ENCODE measurements at regions not wholly inside any gene's neighbourhood (a gene's known extent, or its start where the extent isn't known, plus 50 kb on each side); places are given as distances from the start of the nearest gene placed in this dataset.

- Histone ChIP-seq H3K9ac (ENCODE audit: low read depth, low read length) (no peak overlapping the region), H3K27ac (ENCODE audit: low read depth, low read length) (no peak overlapping the region), H3K4me1 (ENCODE audit: insufficient read depth, low read length) (no peaks in the 10 kb centered on the region), H3K27me3 (ENCODE audit: insufficient read depth, low read length) (no peaks in the 10 kb centered on the region), H3K36me3 (ENCODE audit: insufficient read depth, low read length) (no peaks in the 10 kb centered on the region), H3K4me3 (ENCODE audit: low read length) (no peak overlapping the region), H3K9me3 (ENCODE audit: insufficient read depth, low read depth, low read length) (no peaks in the 10 kb centered on the region)
- WGBS, result 94% methylated on average over 1 of the region's 1 CpG
Measured at GRCh38 chr7:136067277-136067676, 90.1 kb upstream of the MTPN start.

- 92% methylated on average over 16 of the region's 16 CpGs for WGBS
- Histone ChIP-seq H3K27me3 (ENCODE audit: insufficient read depth, low read length) (no peaks in the 10 kb centered on the region), H3K36me3 (ENCODE audit: insufficient read depth, low read length) (no peaks in the 10 kb centered on the region), H3K4me3 (ENCODE audit: low read length) (no peak overlapping the region), H3K4me1 (ENCODE audit: insufficient read depth, low read length) (no peaks in the 10 kb centered on the region), H3K9me3 (ENCODE audit: insufficient read depth, low read depth, low read length) (no peaks in the 10 kb centered on the region), H3K9ac (ENCODE audit: low read depth, low read length) (no peak overlapping the region), H3K27ac (ENCODE audit: low read depth, low read length) (no peak overlapping the region)
Measured at GRCh38 chr7:136066304-136067143, 89.4 kb upstream of the MTPN start.

- no peaks in the 10 kb centered on the region for H3K27me3 ChIP-seq (ENCODE audit: insufficient read depth, low read length)
- H3K27ac ChIP-seq (ENCODE audit: low read depth, low read length), result no peak overlapping the region
- H3K4me1 ChIP-seq (ENCODE audit: insufficient read depth, low read length), result no peaks in the 10 kb centered on the region
- no peak overlapping the region for H3K9ac ChIP-seq (ENCODE audit: low read depth, low read length)
- H3K9me3 ChIP-seq (ENCODE audit: insufficient read depth, low read depth, low read length), result no peaks in the 10 kb centered on the region
- no peaks in the 10 kb centered on the region for H3K36me3 ChIP-seq (ENCODE audit: insufficient read depth, low read length)
- no peak overlapping the region for H3K4me3 ChIP-seq (ENCODE audit: low read length)
Measured at GRCh38 chr7:136064627-136065237, 87.6 kb upstream of the MTPN start.

GRCh38 chr7:136064081-136064480 is 86.9 kb upstream of the MTPN start:
- H3K9ac ChIP-seq (ENCODE audit: low read depth, low read length), result no peak overlapping the region
- H3K4me1 ChIP-seq (ENCODE audit: insufficient read depth, low read length), result no peaks in the 10 kb centered on the region
- H3K36me3 ChIP-seq (ENCODE audit: insufficient read depth, low read length), result no peaks in the 10 kb centered on the region
- H3K27me3 ChIP-seq (ENCODE audit: insufficient read depth, low read length), result no peaks in the 10 kb centered on the region
- no peak overlapping the region for H3K4me3 ChIP-seq (ENCODE audit: low read length)
- 92% methylated on average over 4 of the region's 4 CpGs for WGBS
- no peaks in the 10 kb centered on the region for H3K9me3 ChIP-seq (ENCODE audit: insufficient read depth, low read depth, low read length)
- H3K27ac ChIP-seq (ENCODE audit: low read depth, low read length), result no peak overlapping the region

- H3K9ac ChIP-seq (ENCODE audit: low read depth, low read length), result no peak overlapping the region
- H3K4me1 ChIP-seq (ENCODE audit: insufficient read depth, low read length), result no peaks in the 10 kb centered on the region
- H3K9me3 ChIP-seq (ENCODE audit: insufficient read depth, low read depth, low read length), result no peaks in the 10 kb centered on the region
- H3K4me3 ChIP-seq (ENCODE audit: low read length), result no peak overlapping the region
- H3K27ac ChIP-seq (ENCODE audit: low read depth, low read length), result no peak overlapping the region
- WGBS, result 90% methylated on average over 2 of the region's 3 CpGs
- H3K27me3 ChIP-seq (ENCODE audit: insufficient read depth, low read length), result no peaks in the 10 kb centered on the region
- H3K36me3 ChIP-seq (ENCODE audit: insufficient read depth, low read length), result no peaks in the 10 kb centered on the region
Measured at GRCh38 chr7:136063326-136063666, 86.1 kb upstream of the MTPN start.

GRCh38 chr7:136062625-136063325 is 85.6 kb upstream of the MTPN start:
- H3K4me1 ChIP-seq (ENCODE audit: insufficient read depth, low read length), result no peaks in the 10 kb centered on the region
- H3K27me3 ChIP-seq (ENCODE audit: insufficient read depth, low read length), result no peaks in the 10 kb centered on the region
- no peak overlapping the region for H3K4me3 ChIP-seq (ENCODE audit: low read length)
- no peak overlapping the region for H3K9ac ChIP-seq (ENCODE audit: low read depth, low read length)
- H3K27ac ChIP-seq (ENCODE audit: low read depth, low read length), result no peak overlapping the region
- WGBS, result 83% methylated on average over 4 of the region's 4 CpGs
- no peaks in the 10 kb centered on the region for H3K9me3 ChIP-seq (ENCODE audit: insufficient read depth, low read depth, low read length)
- no peaks in the 10 kb centered on the region for H3K36me3 ChIP-seq (ENCODE audit: insufficient read depth, low read length)

GRCh38 chr7:136061433-136061832 is 84.3 kb upstream of the MTPN start:
- Histone ChIP-seq H3K9me3 (ENCODE audit: insufficient read depth, low read depth, low read length) (no peaks in the 10 kb centered on the region), H3K9ac (ENCODE audit: low read depth, low read length) (no peak overlapping the region), H3K27me3 (ENCODE audit: insufficient read depth, low read length) (no peaks in the 10 kb centered on the region), H3K36me3 (ENCODE audit: insufficient read depth, low read length) (no peaks in the 10 kb centered on the region), H3K4me3 (ENCODE audit: low read length) (no peak overlapping the region), H3K4me1 (ENCODE audit: insufficient read depth, low read length) (no peaks in the 10 kb centered on the region), H3K27ac (ENCODE audit: low read depth, low read length) (no peak overlapping the region)
- 96% methylated on average over 3 of the region's 3 CpGs for WGBS

- no peaks in the 10 kb centered on the region for H3K27me3 ChIP-seq (ENCODE audit: insufficient read depth, low read length)
Measured at GRCh38 chr7:136058546-136058945, 81.4 kb upstream of the MTPN start.

GRCh38 chr7:136057509-136057908 is 80.3 kb upstream of the MTPN start:
- Histone ChIP-seq H3K27ac (ENCODE audit: low read depth, low read length) (no peak overlapping the region), H3K36me3 (ENCODE audit: insufficient read depth, low read length) (no peaks in the 10 kb centered on the region), H3K27me3 (ENCODE audit: insufficient read depth, low read length) (no peaks in the 10 kb centered on the region)

More at GRCh38 chr7:136058546-136058945, 81.4 kb upstream of the MTPN start:
- Histone ChIP-seq H3K36me3 (ENCODE audit: insufficient read depth, low read length) (no peaks in the 10 kb centered on the region), H3K27ac (ENCODE audit: low read depth, low read length) (no peak overlapping the region), H3K4me1 (ENCODE audit: insufficient read depth, low read length) (no peaks in the 10 kb centered on the region), H3K4me3 (ENCODE audit: low read length) (no peak overlapping the region), H3K9me3 (ENCODE audit: insufficient read depth, low read depth, low read length) (no peaks in the 10 kb centered on the region), H3K9ac (ENCODE audit: low read depth, low read length) (no peak overlapping the region)

GRCh38 chr7:136056651-136057231 is 79.6 kb upstream of the MTPN start:
- 84% methylated on average over 5 of the region's 6 CpGs for WGBS
- H3K9me3 ChIP-seq (ENCODE audit: insufficient read depth, low read depth, low read length), result no peaks in the 10 kb centered on the region
- H3K4me1 ChIP-seq (ENCODE audit: insufficient read depth, low read length), result no peaks in the 10 kb centered on the region
- H3K36me3 ChIP-seq (ENCODE audit: insufficient read depth, low read length), result no peaks in the 10 kb centered on the region
- no peak overlapping the region for H3K27ac ChIP-seq (ENCODE audit: low read depth, low read length)
- no peak overlapping the region for H3K9ac ChIP-seq (ENCODE audit: low read depth, low read length)
- H3K27me3 ChIP-seq (ENCODE audit: insufficient read depth, low read length), result no peaks in the 10 kb centered on the region
- H3K4me3 ChIP-seq (ENCODE audit: low read length), result no peak overlapping the region

More at GRCh38 chr7:136057509-136057908, 80.3 kb upstream of the MTPN start:
- Histone ChIP-seq H3K4me3 (ENCODE audit: low read length) (no peak overlapping the region), H3K9ac (ENCODE audit: low read depth, low read length) (no peak overlapping the region), H3K4me1 (ENCODE audit: insufficient read depth, low read length) (no peaks in the 10 kb centered on the region), H3K9me3 (ENCODE audit: insufficient read depth, low read depth, low read length) (no peaks in the 10 kb centered on the region)
- 96% methylated on average over 6 of the region's 6 CpGs for WGBS

GRCh38 chr7:136055266-136055665 is 78.1 kb upstream of the MTPN start:
- Histone ChIP-seq H3K36me3 (ENCODE audit: insufficient read depth, low read length) (no peaks in the 10 kb centered on the region), H3K9ac (ENCODE audit: low read depth, low read length) (no peak overlapping the region), H3K27ac (ENCODE audit: low read depth, low read length) (no peak overlapping the region), H3K27me3 (ENCODE audit: insufficient read depth, low read length) (no peaks in the 10 kb centered on the region), H3K4me1 (ENCODE audit: insufficient read depth, low read length) (no peaks in the 10 kb centered on the region), H3K9me3 (ENCODE audit: insufficient read depth, low read depth, low read length) (no peaks in the 10 kb centered on the region), H3K4me3 (ENCODE audit: low read length) (no peak overlapping the region)
- WGBS, result 89% methylated on average over 2 of the region's 2 CpGs

All from HUES64 (cell line).